ENCODE measurements at regions not wholly inside any gene's neighbourhood (a gene's known extent, or its start where the extent isn't known, plus 50 kb on each side); places are given as distances from the start of the nearest gene placed in this dataset.
"Not testable (repeated sequence)": the region's sequence is repeated elsewhere in the genome, so short reads cannot be mapped to it uniquely, and the experiment has no call there.

GRCh38 chr17:26962255-26963162 lies 331.4 kb upstream of the WSB1 start:
- DNase-seq (ENCODE audit: low read depth in 2 of 2), result no peak
- no peak for TF ChIP-seq EZH2 (IDR thresholded peaks at IDR 0.05; ENCODE audit: low read length, missing control alignments)
- no peak overlapping the region for H3K9ac ChIP-seq (ENCODE audit: insufficient read depth, low read length)
- no peaks in the 10 kb centered on the region for H3K4me1 ChIP-seq (ENCODE audit: control insufficient read depth, extremely low read depth, insufficient read depth, low read length)
- H3K27ac ChIP-seq (ENCODE audit: insufficient read depth, low read length), result no peak overlapping the region
- no peaks in the 10 kb centered on the region for H3K79me2 ChIP-seq (ENCODE audit: control insufficient read depth, insufficient read depth, low read length)
- H3K27me3 ChIP-seq (ENCODE audit: control insufficient read depth, insufficient read depth, low read length), result no peaks in the 10 kb centered on the region
- H3K4me3 ChIP-seq (replicated peaks in 1 of 4; ENCODE audit: control extremely low read depth in 1 of 4, insufficient read depth in 1 of 4, low read depth in 3 of 4, low read length in 4 of 4), result no peak overlapping the region
- no peaks in the 10 kb centered on the region for H3K36me3 ChIP-seq (ENCODE audit: control insufficient read depth, insufficient read depth, low read length)
- H2AFZ ChIP-seq (ENCODE audit: low read length), result no peak overlapping the region
- no peaks in the 10 kb centered on the region for H4K20me1 ChIP-seq (ENCODE audit: control insufficient read depth, extremely low read depth, insufficient read depth, low read length)
- H3K4me2 ChIP-seq (ENCODE audit: extremely low read depth, insufficient read depth, low read length), result no peak overlapping the region
- no peaks in the 10 kb centered on the region for H3K9me3 ChIP-seq (ENCODE audit: control insufficient read depth, insufficient read depth, low read depth, low read length)

- Histone ChIP-seq H3K4me1 (ENCODE audit: control insufficient read depth, extremely low read depth, insufficient read depth, low read length) (no peaks in the 10 kb centered on the region), H3K27ac (ENCODE audit: insufficient read depth, low read length) (no peak overlapping the region), H3K4me3 (replicated peaks in 1 of 4; ENCODE audit: control extremely low read depth in 1 of 4, insufficient read depth in 1 of 4, low read depth in 3 of 4, low read length in 4 of 4) (no peak overlapping the region), H2AFZ (ENCODE audit: low read length) (no peak overlapping the region), H3K4me2 (ENCODE audit: extremely low read depth, insufficient read depth, low read length) (no peak overlapping the region), H4K20me1 (ENCODE audit: control insufficient read depth, extremely low read depth, insufficient read depth, low read length) (no peaks in the 10 kb centered on the region), H3K9ac (ENCODE audit: insufficient read depth, low read length) (no peak overlapping the region), H3K27me3 (ENCODE audit: control insufficient read depth, insufficient read depth, low read length) (no peaks in the 10 kb centered on the region), H3K36me3 (ENCODE audit: control insufficient read depth, insufficient read depth, low read length) (no peaks in the 10 kb centered on the region), H3K79me2 (ENCODE audit: control insufficient read depth, insufficient read depth, low read length) (no peaks in the 10 kb centered on the region), H3K9me3 (ENCODE audit: control insufficient read depth, insufficient read depth, low read depth, low read length) (no peaks in the 10 kb centered on the region)
- no peak for DNase-seq (ENCODE audit: low read depth in 2 of 2)
- TF ChIP-seq CTCF (conservative IDR thresholded peaks at IDR 0.05 in 1 of 2, IDR thresholded peaks at IDR 0.05 in 1 of 2; ENCODE audit: low read depth in 1 of 2, low read length in 2 of 2) (no peak), EZH2 (IDR thresholded peaks at IDR 0.05; ENCODE audit: low read length, missing control alignments) (no peak)
These were observed 330.8 kb upstream of the WSB1 start for GRCh38 chr17:26963163-26963503.

GRCh38 chr17:26965898-26966624 lies 327.9 kb upstream of the WSB1 start:
- H3K9ac ChIP-seq (ENCODE audit: insufficient read depth, low read length); H3K27ac ChIP-seq (ENCODE audit: insufficient read depth, low read length); H4K20me1 ChIP-seq (ENCODE audit: control insufficient read depth, extremely low read depth, insufficient read depth, low read length); H3K9me3 ChIP-seq (ENCODE audit: control insufficient read depth, insufficient read depth, low read depth, low read length); H3K27me3 ChIP-seq (ENCODE audit: control insufficient read depth, insufficient read depth, low read length); DNase-seq (ENCODE audit: low read depth in 2 of 2); H2AFZ ChIP-seq (ENCODE audit: low read length); H3K4me2 ChIP-seq (ENCODE audit: extremely low read depth, insufficient read depth, low read length); H3K4me1 ChIP-seq (ENCODE audit: control insufficient read depth, extremely low read depth, insufficient read depth, low read length); H3K36me3 ChIP-seq (ENCODE audit: control insufficient read depth, insufficient read depth, low read length); H3K79me2 ChIP-seq (ENCODE audit: control insufficient read depth, insufficient read depth, low read length); H3K4me3 ChIP-seq (replicated peaks in 1 of 4; ENCODE audit: control extremely low read depth in 1 of 4, insufficient read depth in 1 of 4, low read depth in 3 of 4, low read length in 4 of 4): not testable (repeated sequence)

GRCh38 chr17:26966625-26967179 lies 327.2 kb upstream of the WSB1 start:
- H3K9me3 ChIP-seq (ENCODE audit: control insufficient read depth, insufficient read depth, low read depth, low read length); H3K4me1 ChIP-seq (ENCODE audit: control insufficient read depth, extremely low read depth, insufficient read depth, low read length); H3K9ac ChIP-seq (ENCODE audit: insufficient read depth, low read length); H3K27ac ChIP-seq (ENCODE audit: insufficient read depth, low read length); H2AFZ ChIP-seq (ENCODE audit: low read length); DNase-seq (ENCODE audit: low read depth in 2 of 2); H3K27me3 ChIP-seq (ENCODE audit: control insufficient read depth, insufficient read depth, low read length); H3K79me2 ChIP-seq (ENCODE audit: control insufficient read depth, insufficient read depth, low read length); H3K36me3 ChIP-seq (ENCODE audit: control insufficient read depth, insufficient read depth, low read length); H4K20me1 ChIP-seq (ENCODE audit: control insufficient read depth, extremely low read depth, insufficient read depth, low read length); H3K4me2 ChIP-seq (ENCODE audit: extremely low read depth, insufficient read depth, low read length); H3K4me3 ChIP-seq (replicated peaks in 1 of 4; ENCODE audit: control extremely low read depth in 1 of 4, insufficient read depth in 1 of 4, low read depth in 3 of 4, low read length in 4 of 4): not testable (repeated sequence)

- not testable (repeated sequence) for H3K79me2 ChIP-seq (ENCODE audit: control insufficient read depth, insufficient read depth, low read length); H3K4me1 ChIP-seq (ENCODE audit: control insufficient read depth, extremely low read depth, insufficient read depth, low read length); H3K4me2 ChIP-seq (ENCODE audit: extremely low read depth, insufficient read depth, low read length); H3K4me3 ChIP-seq (replicated peaks in 1 of 4; ENCODE audit: control extremely low read depth in 1 of 4, insufficient read depth in 1 of 4, low read depth in 3 of 4, low read length in 4 of 4); H3K27me3 ChIP-seq (ENCODE audit: control insufficient read depth, insufficient read depth, low read length); H2AFZ ChIP-seq (ENCODE audit: low read length); H3K9me3 ChIP-seq (ENCODE audit: control insufficient read depth, insufficient read depth, low read depth, low read length); H4K20me1 ChIP-seq (ENCODE audit: control insufficient read depth, extremely low read depth, insufficient read depth, low read length); H3K27ac ChIP-seq (ENCODE audit: insufficient read depth, low read length); H3K36me3 ChIP-seq (ENCODE audit: control insufficient read depth, insufficient read depth, low read length); H3K9ac ChIP-seq (ENCODE audit: insufficient read depth, low read length); DNase-seq (ENCODE audit: low read depth in 2 of 2)
These were observed 312.0 kb upstream of the WSB1 start for GRCh38 chr17:26981845-26982425.

Measured in fibroblast of lung (primary cell).